NB4 (cell line): ENCODE measurements at regions not wholly inside any gene's neighbourhood (a gene's known extent, or its start where the extent isn't known, plus 50 kb on each side); places are given as distances from the start of the nearest gene placed in this dataset.
"Not testable (repeated sequence)": the region's sequence is repeated elsewhere in the genome, so short reads cannot be mapped to it uniquely, and the experiment has no call there.

Source experiments
- DNase-seq: peaks from one replicate; pipeline ENCODE4 v3.0.0; 2010; ENCODE audit warnings: low read depth
- H3K4me3 ChIP-seq: one replicate; pipeline ENCODE4 v1.5.1; 2011; ENCODE audit warnings: mild to moderate bottlenecking, low read depth, low read length, moderate library complexity
- CTCF ChIP-seq: IDR thresholded peaks from one replicate; pipeline ENCODE4 v1.5.1; 2012; ENCODE audit warnings: low read depth, low read length
- MAX ChIP-seq: IDR thresholded peaks from 2 replicates; pipeline ENCODE4 v1.6.1; 2011; ENCODE audit warnings: low read depth, low read length
- MYC ChIP-seq: IDR thresholded peaks from 2 replicates; pipeline ENCODE4 v1.6.1; 2011; ENCODE audit warnings: low read depth, low read length
- POLR2A ChIP-seq: IDR thresholded peaks from 2 replicates; pipeline ENCODE4 v1.6.1; 2011; ENCODE audit warnings: mild to moderate bottlenecking; ENCODE audit not compliant: insufficient read length; ENCODE audit errors: extremely low read depth

- no peak for DNase-seq
- H3K4me3 ChIP-seq: no peak overlapping the region
- TF ChIP-seq MAX: no peak
- TF ChIP-seq POLR2A: no peak
These were observed 340.9 kb upstream of the PSMD7 start for GRCh38 chr16:73955702-73956101.

DNA sequence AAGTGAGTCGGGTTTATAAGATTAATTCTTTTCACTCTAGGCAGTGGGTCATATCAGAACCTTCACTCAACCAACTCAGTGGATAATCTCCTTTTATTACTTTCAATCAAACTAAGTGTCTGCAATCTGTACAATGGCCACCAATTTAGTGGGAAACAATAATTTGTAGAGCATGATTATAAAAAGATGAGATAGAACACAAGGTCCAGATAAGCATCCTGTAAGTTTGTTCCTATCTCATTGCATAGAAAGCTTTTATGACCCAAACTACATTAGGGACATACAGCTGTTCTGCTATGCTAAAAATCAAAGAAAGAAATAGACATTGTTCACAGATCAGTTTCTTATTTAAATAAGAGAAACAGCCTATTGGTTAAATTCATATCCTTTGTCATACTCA is 341.4 kb upstream of the PSMD7 start:
- TF ChIP-seq MAX (no peak), MYC (no peak), POLR2A (no peak), CTCF (no peak)
- no peak overlapping the region for H3K4me3 ChIP-seq
- no peak for DNase-seq

DNA sequence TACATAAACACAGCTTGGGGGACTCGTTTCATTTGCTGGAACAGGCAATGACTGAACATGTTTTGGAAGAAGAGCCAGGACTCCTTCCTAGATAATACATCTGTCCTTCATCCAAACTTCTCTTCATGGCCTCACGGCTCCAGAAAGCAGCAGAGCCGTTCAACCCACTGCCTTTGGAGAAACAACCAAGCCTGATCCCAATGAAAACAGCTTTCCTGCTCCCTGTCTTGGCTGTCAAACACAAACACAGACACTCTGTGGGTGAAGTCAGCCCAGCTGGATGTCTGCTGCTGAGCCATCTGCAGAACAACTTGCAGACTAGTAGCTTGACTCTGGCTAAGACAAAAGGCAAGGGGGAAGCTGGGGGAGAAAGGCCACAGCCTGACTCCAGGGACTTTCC is 345.1 kb upstream of the PSMD7 start:
- TF ChIP-seq MAX (no peak), POLR2A (no peak), CTCF (no peak), MYC (no peak)
- H3K4me3 ChIP-seq: no peak overlapping the region
- no peak for DNase-seq

- H3K4me3 ChIP-seq: no peak overlapping the region
- TF ChIP-seq MYC (no peak), MAX (0 out of 2 replicates have a peak, but pooled peaks have one; percentile 9), CTCF (no peak)
- peak; percentile 22 for DNase-seq
These were observed 346.9 kb upstream of the PSMD7 start for GRCh38 chr16:73949574-73950320.

GRCh38 chr16:73945631-73946030 is 351.0 kb upstream of the PSMD7 start:
- TF ChIP-seq MAX (no peak), CTCF (no peak), POLR2A (no peak), MYC (no peak)
- no peak overlapping the region for H3K4me3 ChIP-seq
- DNase-seq: no peak

- not testable (repeated sequence) for DNase-seq, H3K4me3 ChIP-seq
These were observed 353.4 kb upstream of the PSMD7 start for GRCh38 chr16:73943184-73943583.

GRCh38 chr16:73940786-73941185 is 355.8 kb upstream of the PSMD7 start:
- not testable (repeated sequence) for DNase-seq, H3K4me3 ChIP-seq
